SK-N-SH (cell line): ENCODE measurements at regions not wholly inside any gene's neighbourhood (a gene's known extent, or its start where the extent isn't known, plus 50 kb on each side); places are given as distances from the start of the nearest gene placed in this dataset.

Experiments used
- CHD2 ChIP-seq: fragments of 150-350 bp; IDR thresholded peaks from 2 replicates; pipeline ENCODE4 v1.6.1; 2018; ENCODE audit warnings: low read length; ENCODE audit not compliant: partially characterized antibody
- CTCF ChIP-seq: fragments of 200-600 bp; sonication (generic); IDR thresholded peaks from 2 replicates; pipeline ENCODE4 v1.6.1; 2017; ENCODE audit warnings: antibody characterized with exemption, mild to moderate bottlenecking, moderate library complexity
- EP300 ChIP-seq, 2 experiments: IDR thresholded peaks; 2 replicates each; pipeline versions ENCODE4 v1.4.0 to v1.6.1; 2012; ENCODE audit warnings: borderline replicate concordance in 1 of 2, low read depth in 1 of 2, low read length in 1 of 2
- FOXJ3 ChIP-seq: sonication (generic); formaldehyde crosslinking; IDR thresholded peaks from 2 replicates; pipeline ENCODE4 v1.5.1; 2020; ENCODE audit warnings: mild to moderate bottlenecking, missing genetic modification reagents
- GABPA ChIP-seq: IDR thresholded peaks from 2 replicates; pipeline ENCODE4 v1.4.0; 2012; ENCODE audit warnings: low read depth, mild to moderate bottlenecking
- MXI1 ChIP-seq: IDR thresholded peaks from 2 replicates; pipeline ENCODE4 v1.6.1; 2012; ENCODE audit warnings: mild to moderate bottlenecking, low read depth, low read length, improper control_type of control experiment
- POLR2AphosphoS5 ChIP-seq: IDR thresholded peaks from 2 replicates; pipeline ENCODE4 v1.6.1; 2012; ENCODE audit warnings: low read depth, low read length
- RAD21 ChIP-seq: IDR thresholded peaks from 2 replicates; pipeline ENCODE4 v1.6.1; 2012; ENCODE audit warnings: mild to moderate bottlenecking, low read length
- TAF1 ChIP-seq: IDR thresholded peaks from 2 replicates; pipeline ENCODE4 v1.6.1; 2012; ENCODE audit warnings: low read depth, mild to moderate bottlenecking, low read length, moderate library complexity, borderline replicate concordance
- TCF12 ChIP-seq: IDR thresholded peaks from 2 replicates; pipeline ENCODE4 v1.4.0; 2012
- TF ChIP-seq, protein P1 (sequence below): IDR thresholded peaks from 2 replicates; pipeline ENCODE4 v1.4.0; 2012; ENCODE audit warnings: low read depth
- TF ChIP-seq, protein P2 (sequence below): IDR thresholded peaks from 2 replicates; pipeline ENCODE4 v1.4.0; 2012; ENCODE audit warnings: low read depth, borderline replicate concordance

- TF ChIP-seq POLR2AphosphoS5 (no peak), CTCF (no peak), TAF1 (no peak), CHD2 (no peak), TCF12 (no peak), GABPA (no peak), EP300 (IDR thresholded peaks at IDR 0.05; ENCODE audit: borderline replicate concordance in 1 of 2, low read depth in 1 of 2, low read length in 1 of 2) (no peak), FOXJ3 (CRISPR knock-in tag) (no peak), MXI1 (no peak), RAD21 (no peak)
- TF ChIP-seq, protein P1, sequence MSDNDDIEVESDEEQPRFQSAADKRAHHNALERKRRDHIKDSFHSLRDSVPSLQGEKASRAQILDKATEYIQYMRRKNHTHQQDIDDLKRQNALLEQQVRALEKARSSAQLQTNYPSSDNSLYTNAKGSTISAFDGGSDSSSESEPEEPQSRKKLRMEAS, result no peak
- TF ChIP-seq, protein P2, sequence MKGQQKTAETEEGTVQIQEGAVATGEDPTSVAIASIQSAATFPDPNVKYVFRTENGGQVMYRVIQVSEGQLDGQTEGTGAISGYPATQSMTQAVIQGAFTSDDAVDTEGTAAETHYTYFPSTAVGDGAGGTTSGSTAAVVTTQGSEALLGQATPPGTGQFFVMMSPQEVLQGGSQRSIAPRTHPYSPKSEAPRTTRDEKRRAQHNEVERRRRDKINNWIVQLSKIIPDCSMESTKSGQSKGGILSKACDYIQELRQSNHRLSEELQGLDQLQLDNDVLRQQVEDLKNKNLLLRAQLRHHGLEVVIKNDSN, result no peak
Measured at GRCh38 chr11:42816471-42816870, 495.3 kb upstream of the API5 start.
